GM12892 (cell line): ENCODE measurements at regions not wholly inside any gene's neighbourhood (a gene's known extent, or its start where the extent isn't known, plus 50 kb on each side); places are given as distances from the start of the nearest gene placed in this dataset.

ENCODE experiments used
- POLR2A ChIP-seq: IDR thresholded peaks from 2 replicates; pipeline ENCODE4 v1.6.1; 2011; ENCODE audit warnings: low read depth, low read length, control low read depth
- POLR2AphosphoS5 ChIP-seq: IDR thresholded peaks from 2 replicates; pipeline ENCODE4 v1.6.1; 2011; ENCODE audit warnings: low read depth, low read length, control low read depth
- TAF1 ChIP-seq: IDR thresholded peaks from 2 replicates; pipeline ENCODE4 v1.6.1; 2011; ENCODE audit warnings: low read depth, mild to moderate bottlenecking, control low read depth, low read length, borderline replicate concordance

DNA sequence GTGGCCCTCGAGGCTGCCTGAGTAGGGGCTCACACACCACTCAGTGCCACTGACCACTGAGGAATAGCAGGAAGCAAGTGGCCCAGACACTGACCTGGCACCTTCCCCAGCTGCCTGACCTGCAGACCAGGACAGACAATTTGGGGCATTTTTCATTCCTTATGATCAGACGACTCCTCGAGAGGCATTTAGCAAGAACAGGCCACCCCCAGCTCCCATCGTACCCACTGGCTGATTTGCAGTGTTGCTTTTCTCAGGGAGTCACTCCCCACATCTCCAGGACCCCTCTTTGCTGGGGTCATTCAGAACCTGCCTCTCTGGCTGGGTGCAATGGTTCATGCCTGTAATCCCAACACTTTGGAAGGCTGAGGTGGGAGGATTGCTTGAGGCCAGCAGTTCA lies 185.7 kb downstream of the HAUS1 start:
- TF ChIP-seq TAF1 (no peak), POLR2AphosphoS5 (no peak), POLR2A (no peak)
